Central memory CD4-positive, alpha-beta T cell (primary cell): ENCODE measurements at regions not wholly inside any gene's neighbourhood (a gene's known extent, or its start where the extent isn't known, plus 50 kb on each side); places are given as distances from the start of the nearest gene placed in this dataset.
A peak's percentile ranks its signal among the peaks of the same experiment; 100 is the strongest.
"Not testable (repeated sequence)": the region's sequence is repeated elsewhere in the genome, so short reads cannot be mapped to it uniquely, and the experiment has no call there.

Experiments used
- DNase-seq: peaks from one replicate; pipeline ENCODE4 v3.0.0; 2022

- DNase-seq, result no peak
Observed at GRCh38 chr2:2614452-2614851, 283.4 kb upstream of the MYT1L start.

- DNase-seq, result peak; percentile 85
Observed at GRCh38 chr2:2613279-2614199, 282.5 kb upstream of the MYT1L start.

GRCh38 chr2:2610751-2611150, 279.7 kb upstream of the MYT1L start:
- no peak for DNase-seq

DNA sequence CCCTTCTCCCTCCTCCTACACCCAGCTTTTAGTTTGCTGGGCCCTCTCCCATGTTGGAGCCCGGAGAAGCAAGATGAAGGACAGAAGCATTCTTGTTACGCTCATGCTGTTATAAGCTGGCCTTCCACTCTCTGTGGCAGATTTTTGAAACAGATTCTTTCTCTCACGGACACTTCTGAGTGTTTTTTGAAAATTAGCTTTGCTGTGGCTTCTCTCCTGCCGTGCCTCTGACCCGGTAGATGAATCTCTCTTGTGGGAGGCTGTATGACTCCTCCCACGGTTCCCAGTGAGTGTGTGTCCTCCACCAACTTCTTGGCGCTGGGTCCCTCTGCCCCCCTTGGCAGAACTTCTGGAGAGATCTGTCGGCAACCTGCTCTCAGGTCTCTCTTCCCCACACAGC, 269.3 kb upstream of the MYT1L start:
- DNase-seq, result no peak

GRCh38 chr2:2599441-2599840, 268.4 kb upstream of the MYT1L start:
- DNase-seq, result no peak

DNA sequence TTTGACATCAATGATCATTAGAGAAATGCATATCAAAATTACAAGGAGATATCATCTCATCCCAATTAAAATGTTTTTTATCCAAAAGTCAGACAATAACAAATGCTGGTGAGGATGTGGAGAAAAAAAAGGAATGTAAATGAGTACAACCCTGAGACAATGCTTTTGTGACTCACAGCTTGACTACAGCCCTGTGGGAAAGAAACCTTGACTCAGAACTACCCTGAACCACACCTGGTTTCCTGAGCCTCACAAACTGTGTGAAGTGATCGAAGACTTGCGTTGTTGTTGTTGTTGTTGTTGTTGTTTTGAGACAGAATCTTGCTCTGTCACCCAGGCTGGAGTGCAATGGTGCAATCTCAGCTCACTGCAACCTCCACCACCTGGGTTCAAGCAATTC, 266.6 kb upstream of the MYT1L start:
- no peak for DNase-seq

- no peak for DNase-seq
Observed at GRCh38 chr2:2591542-2591940, 260.5 kb upstream of the MYT1L start.

DNA sequence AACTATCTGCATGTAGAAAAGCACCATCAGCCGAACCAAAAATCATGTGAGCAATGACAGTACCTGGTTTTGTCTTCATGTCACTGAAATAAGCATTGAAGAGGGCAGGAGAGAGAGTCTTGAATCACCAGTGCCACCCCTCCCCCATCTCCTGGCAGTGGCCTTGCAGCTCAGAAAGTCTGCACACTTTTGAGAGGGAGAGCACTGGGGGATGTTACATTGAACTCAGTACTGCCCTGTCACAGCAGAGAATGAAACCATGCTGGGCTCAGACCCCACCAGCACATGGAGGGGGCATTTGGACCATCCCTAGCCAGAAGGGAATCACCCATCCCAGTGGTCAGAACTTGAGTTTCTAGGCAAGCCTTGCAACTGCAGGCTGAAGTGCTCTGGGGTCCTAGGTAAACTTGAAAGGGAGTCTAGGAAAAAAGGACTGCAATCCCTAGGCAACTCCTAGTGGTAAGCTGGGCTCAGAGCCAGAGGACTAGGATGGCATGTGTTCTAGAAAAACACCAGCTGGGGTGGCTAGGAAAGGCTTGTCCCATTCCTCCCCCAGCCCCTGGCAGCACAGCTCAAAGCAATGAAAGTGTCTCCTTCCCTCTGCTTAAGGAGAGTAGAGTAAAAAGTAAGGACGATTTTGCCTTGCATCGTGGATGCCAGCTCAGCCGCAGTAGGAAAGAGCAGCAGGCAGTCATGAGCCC, 259.9 kb upstream of the MYT1L start:
- DNase-seq, result no peak

- DNase-seq, result no peak
Observed at GRCh38 chr2:2590141-2590540, 259.1 kb upstream of the MYT1L start.

- no peak for DNase-seq
Observed at GRCh38 chr2:2588777-2589176, 257.7 kb upstream of the MYT1L start.

DNA sequence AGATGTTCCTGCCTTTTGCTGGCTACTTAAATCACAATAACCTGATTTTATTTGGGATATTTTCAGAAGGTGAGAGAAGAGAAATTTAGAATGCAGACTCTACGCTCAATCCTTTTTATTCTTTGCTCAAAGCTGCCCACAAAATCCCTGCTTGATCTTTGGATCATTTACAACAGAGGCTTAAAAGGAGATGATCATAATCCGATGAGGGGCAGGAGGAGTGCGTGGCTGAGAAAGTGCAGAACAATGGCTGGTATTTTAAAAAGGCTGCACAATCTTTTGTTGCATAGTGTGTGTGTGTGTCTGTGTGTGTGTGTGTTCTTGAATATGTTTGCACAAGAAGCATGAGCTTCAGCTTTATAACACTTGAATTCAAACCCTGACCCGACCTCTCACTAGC, 256.3 kb upstream of the MYT1L start:
- DNase-seq, result no peak

GRCh38 chr2:2586931-2587330, 255.9 kb upstream of the MYT1L start:
- DNase-seq, result no peak

DNA sequence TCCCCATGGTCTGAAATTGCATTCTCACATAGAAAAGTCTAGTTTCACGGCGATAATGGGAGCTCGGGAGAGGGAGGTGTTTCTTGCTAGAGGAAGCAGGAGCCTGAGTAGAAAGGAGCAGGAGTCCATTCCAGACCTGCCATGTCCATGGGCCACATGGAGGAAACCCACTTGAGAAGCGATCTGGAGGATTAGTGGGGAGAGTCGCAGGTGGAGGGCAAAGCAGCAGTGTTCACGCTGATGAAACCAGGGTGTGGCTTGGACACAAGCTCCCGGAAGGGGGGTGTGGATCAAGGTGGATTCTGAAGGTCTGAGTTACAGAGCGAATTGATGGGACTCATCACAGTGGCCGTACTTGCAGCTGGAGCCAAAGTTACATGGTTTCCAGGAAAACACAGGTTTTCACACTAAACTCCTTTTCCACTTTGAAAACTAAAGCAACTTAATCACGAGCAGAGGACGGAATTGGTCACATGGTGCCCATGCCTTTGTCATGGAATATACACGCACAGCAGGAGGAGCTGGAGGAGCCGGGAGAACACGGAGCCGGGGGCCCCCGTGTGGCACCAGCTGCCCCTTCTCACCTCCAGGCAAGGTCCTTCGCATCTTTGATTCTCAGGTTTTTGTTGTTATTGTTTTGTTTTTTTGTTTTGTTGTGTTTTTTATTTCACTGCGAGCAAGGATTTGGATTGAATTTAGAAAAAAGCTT, 255.1 kb upstream of the MYT1L start:
- no peak for DNase-seq

DNA sequence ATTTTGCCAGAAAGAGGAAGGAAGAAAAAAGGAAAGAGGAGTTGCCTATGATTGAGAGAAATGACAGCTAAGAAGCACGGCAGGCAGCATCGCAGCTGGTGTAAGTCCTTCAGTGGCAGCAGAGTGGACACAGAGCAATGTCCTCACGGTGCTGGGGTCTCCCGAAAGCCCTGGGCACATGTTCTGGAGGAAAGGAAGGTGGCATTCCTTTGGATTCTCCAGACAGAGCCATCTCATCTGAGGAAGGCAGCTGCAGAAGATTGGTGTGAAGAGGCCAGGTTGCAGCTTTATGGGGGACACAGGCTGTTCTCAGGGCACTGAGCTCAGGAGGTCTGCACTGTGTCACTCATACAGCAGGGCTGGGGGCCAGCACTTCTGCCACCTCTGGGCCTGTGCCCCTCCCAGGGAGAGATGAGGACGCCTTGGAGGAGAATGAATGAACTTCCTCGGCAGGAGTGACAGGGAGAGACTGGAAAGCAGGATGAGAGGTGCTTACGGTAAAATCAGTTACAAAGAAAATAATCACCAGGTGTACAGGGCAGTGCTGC, 252.0 kb upstream of the MYT1L start:
- no peak for DNase-seq

DNA sequence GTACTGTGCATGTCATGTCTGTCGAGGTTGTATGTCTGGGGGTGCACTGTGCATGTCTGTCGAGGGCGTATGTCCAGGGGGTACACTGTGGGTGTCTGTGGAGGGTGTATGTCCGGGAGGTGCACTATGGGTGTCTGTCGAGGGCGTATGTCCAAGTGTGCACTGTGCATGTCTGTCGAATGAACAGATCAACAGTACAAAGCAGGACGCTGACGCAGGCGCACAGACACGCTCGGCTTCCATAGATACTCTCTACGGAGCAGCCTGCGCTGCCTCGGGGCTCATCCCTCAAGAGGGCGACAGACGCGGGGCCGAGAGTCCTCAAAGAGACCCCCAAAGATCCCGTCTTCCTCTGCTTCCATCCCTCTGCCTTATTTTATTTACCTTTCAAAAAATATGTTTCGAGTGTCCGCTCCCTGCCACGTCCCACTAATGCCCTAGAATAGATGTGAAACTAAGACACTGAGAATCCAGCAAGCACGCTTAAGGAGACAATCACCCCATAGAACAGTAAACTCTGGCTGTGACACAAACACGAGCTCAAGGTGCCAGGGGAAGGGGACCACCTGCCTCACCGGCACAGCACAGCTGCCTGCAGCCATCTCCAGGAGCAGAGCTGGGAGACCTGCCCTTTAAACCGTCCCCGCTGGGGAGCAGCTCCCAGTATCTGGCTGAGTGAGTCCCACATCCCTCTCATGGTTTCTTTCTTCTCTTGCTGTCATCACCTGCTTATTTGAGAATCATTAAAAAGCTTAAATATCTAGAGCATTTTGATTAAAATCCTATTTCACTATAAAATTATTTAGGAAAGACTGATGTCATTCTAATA, 250.5 kb upstream of the MYT1L start:
- DNase-seq, result no peak

DNA sequence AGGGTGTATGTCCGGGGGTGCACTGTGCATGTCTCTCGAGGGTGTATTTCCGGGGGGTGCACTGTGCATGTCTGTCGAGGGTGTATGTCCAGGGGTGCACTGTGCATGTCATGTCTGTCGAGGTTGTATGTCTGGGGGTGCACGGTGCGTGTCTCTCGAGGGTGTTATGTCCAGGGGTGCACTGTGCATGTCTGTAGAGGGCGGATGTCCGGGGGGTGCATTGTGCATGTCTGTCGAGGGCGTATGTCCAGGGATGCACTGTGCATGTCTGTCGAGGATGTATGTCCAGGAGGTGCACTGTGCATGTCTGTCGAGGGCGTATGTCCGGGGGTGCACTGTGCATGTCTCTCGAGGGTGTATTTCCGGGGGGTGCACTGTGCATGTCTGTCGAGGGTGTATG, 249.8 kb upstream of the MYT1L start:
- not testable (repeated sequence) for DNase-seq

DNA sequence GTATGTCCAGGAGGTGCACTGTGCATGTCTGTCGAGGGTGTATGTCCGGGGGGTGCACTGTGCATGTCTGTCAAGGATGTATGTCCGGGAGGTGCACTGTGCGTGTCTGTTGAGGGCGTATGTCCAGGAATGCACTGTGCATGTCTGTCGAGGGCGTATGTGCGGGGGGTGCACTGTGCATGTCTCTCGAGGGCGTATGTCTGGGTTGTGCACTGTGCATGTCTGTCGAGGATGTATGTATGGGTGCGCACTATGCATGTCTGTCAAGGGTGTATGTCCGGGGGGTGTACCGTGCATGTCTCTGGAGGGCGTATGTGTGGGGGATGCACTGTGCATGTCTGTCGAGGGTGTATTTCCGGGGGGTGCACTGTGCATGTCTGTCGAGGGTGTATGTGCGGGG, 249.3 kb upstream of the MYT1L start:
- DNase-seq, result no peak

- no peak for DNase-seq
Observed at GRCh38 chr2:2579814-2580213, 248.7 kb upstream of the MYT1L start.

- DNase-seq, result no peak
Observed at GRCh38 chr2:2577407-2577831, 246.3 kb upstream of the MYT1L start.

DNA sequence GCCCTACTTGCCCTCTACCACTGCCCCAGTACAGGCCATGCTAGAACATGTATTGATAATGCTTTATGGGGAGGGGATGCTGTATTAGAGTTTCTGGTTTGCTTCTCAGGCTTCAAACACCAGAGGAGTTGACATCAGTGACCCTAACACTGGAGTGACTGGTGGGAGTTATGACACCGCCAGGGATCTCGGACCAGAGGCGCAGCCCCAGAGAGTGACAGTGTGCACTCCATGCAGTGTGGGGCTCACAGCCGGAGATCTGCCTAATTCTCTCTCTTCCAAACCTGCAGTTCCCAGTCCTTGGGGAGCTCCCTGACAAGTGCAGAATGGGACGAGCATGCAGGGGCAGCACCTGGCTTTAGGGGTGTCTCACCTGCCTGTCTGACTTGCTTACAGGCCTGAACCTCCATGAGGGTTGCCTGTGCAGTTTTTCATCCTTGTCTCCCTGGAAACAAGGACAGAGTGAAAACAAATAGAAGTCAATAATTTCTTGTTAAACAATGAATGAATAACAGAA, 244.9 kb upstream of the MYT1L start:
- DNase-seq, result no peak

DNA sequence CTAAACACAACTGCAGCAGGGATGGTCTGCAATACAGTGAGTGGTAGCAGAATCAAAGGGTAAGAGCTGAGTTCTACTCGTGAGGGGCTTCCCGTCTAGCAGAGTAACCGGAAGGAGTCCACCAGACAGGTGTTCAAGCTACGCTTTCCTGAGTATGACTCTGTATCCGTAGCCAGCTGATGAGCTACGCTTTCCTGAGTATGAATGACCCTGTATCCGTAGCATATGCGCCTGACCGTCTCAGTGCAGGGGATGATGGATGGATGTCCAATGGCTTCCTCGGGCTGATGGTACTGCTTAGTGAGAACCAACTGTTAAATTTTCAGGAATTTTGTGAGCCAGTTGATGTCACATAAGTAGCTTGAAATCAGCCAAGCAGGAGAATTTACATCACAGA, 244.1 kb upstream of the MYT1L start:
- no peak for DNase-seq
